Heart right ventricle (tissue), 16 donors: ENCODE measurements at regions not wholly inside any gene's neighbourhood (a gene's known extent, or its start where the extent isn't known, plus 50 kb on each side); places are given as distances from the start of the nearest gene placed in this dataset.

ENCODE experiments used
- ATAC-seq, 8 donors: fragments of 200-7000 bp; cut with Tn5 transposase; one replicate each; pipeline ENCODE4 v1.9.1; 2020; ENCODE audit warnings: mild to moderate bottlenecking in 8 of 8, moderate library complexity in 8 of 8, moderate number of reproducible peaks in 1 of 8
- DNase-seq, 2 donors: peaks; one replicate each; pipeline ENCODE4 v3.0.0-alpha.2; 2020
- H3K27ac ChIP-seq, 10 donors: fragments of 200-600 bp; sonication (generic) in 2 of 10; one replicate each; pipeline versions ENCODE4 v1.5.0 to v1.8.0; 2020 to 2022; ENCODE audit warnings: mild to moderate bottlenecking in 3 of 10
- H3K27me3 ChIP-seq, 7 donors: fragments of 200-600 bp; one replicate each; pipeline ENCODE4 v1.8.0; 2021 to 2022; ENCODE audit warnings: mild to moderate bottlenecking in 2 of 7
- H3K36me3 ChIP-seq, 9 donors: fragments of 200-600 bp; sonication (generic) in 1 of 9; one replicate each; pipeline versions ENCODE4 v1.5.0 to v1.8.0; 2020 to 2022; ENCODE audit warnings: mild to moderate bottlenecking in 2 of 9
- H3K4me1 ChIP-seq, 9 donors: fragments of 200-600 bp; sonication (generic) in 1 of 9; one replicate each; pipeline versions ENCODE4 v1.5.0 to v1.8.0; 2020 to 2022; ENCODE audit warnings: mild to moderate bottlenecking in 4 of 9
- H3K4me3 ChIP-seq, 10 donors: fragments of 200-600 bp; sonication (generic) in 2 of 10; one replicate each; pipeline versions ENCODE4 v1.5.0 to v1.8.0; 2020 to 2022; ENCODE audit warnings: mild to moderate bottlenecking in 7 of 10, moderate library complexity in 2 of 10
- H3K9me3 ChIP-seq, 11 donors: fragments of 200-600 bp in 10 of 11; sonication (generic) in 2 of 11; one replicate each; pipeline versions ENCODE4 v1.5.0 to v1.8.0; 2013 to 2022; ENCODE audit warnings: mild to moderate bottlenecking in 2 of 11, control low read depth in 1 of 11, moderate library complexity in 1 of 11
- WGBS, 2 donors: extraction: QIAGEN DNeasy Blood & Tissue Kit; methylation state at CpG; one replicate each; pipeline ENCODE4 v1.1.7; 2013; ENCODE audit warnings: inconsistent platforms in 1 of 2; 5-methylcytosine and 5-hydroxymethylcytosine counted together
- intact Hi-C, 10 donors: fragments of 100-400 bp; cut with DNase I; formaldehyde crosslinking; loops; one replicate each; pipeline versions ENCODE4 v1.11.1 to v1.14.2; 2022
- TF ChIP-seq, protein P1 (sequence below), 9 donors: fragments of 200-600 bp; sonication (generic) in 2 of 9; IDR thresholded peaks; one replicate each; pipeline versions ENCODE4 v1.5.0 to v1.8.0; 2021 to 2022; ENCODE audit warnings: antibody characterized with exemption in 9 of 9, mild to moderate bottlenecking in 5 of 9, moderate library complexity in 1 of 9
- donor health status: Arrhythmogenic right ventricular cardiomyopathy.
- donor health status: ischemic (EF 13 %, LVEDD 7.1; RV severe dilation, severe dysfunction).
- donor health status: healthy with polysubstance abuse.
- donor health status: DM: no; HTN: yes; CAD: no.
- donor health status: DM: no; HTN: no; CAD: no.
- donor health status: ischemic (EF 25% LVEDD 6.9; RV normal size, moderate dysfunction).
- donor health status: ischemic (EF 25% LVEDD 5.7; RV mildly dilated, moderate dysfunction).
- donor health status: healthy.
- donor health status: DM: yes; HTN: yes; CAD: no.
- donor health status: Ischemic cardiomyopathy.
- donor health status: ischemic (EF 35%, LVEDD 5.7; RV mildly dilated, moderate dysfunction).
- donor health status: nonischemic (EF 11% LVEDD 7.7; RV severe dilation, severe dysfunction).
- donor health status: DM: yes; HTN: yes; CAD: no.
- donor health status: PGD.
- donor health status: ischemic (EF 29% LVEDD 5.4; RV normal size, mild dysfunction).
- donor health status: nonischemic (EF 23%, LVEDD 6.1; RV moderate dilation, normal function).

GRCh38 chr21:43339668-43340067 lies 87.3 kb downstream of the SIK1 start:
- intact Hi-C loops: loop anchor here in 3 of 10 donors (5.0 to 10.0 kb wide), 3 partner anchors 37 to 315 kb away; partner anchors contain the start of genes HSF2BP (in 1 of the 3) and RRP1B (in 1 of the 3)

GRCh38 chr21:43338951-43339350 lies 88.0 kb downstream of the SIK1 start:
- H3K4me1 ChIP-seq: peaks cover 3 to 38% (median 22%) of the 10 kb centered on the region in 9 donors
- H3K9me3 ChIP-seq: no peaks in the 10 kb centered on the region
- intact Hi-C loops: no loop called here
- DNase-seq: no peak
- no peaks in the 10 kb centered on the region for H3K36me3 ChIP-seq
- TF ChIP-seq, protein P1, sequence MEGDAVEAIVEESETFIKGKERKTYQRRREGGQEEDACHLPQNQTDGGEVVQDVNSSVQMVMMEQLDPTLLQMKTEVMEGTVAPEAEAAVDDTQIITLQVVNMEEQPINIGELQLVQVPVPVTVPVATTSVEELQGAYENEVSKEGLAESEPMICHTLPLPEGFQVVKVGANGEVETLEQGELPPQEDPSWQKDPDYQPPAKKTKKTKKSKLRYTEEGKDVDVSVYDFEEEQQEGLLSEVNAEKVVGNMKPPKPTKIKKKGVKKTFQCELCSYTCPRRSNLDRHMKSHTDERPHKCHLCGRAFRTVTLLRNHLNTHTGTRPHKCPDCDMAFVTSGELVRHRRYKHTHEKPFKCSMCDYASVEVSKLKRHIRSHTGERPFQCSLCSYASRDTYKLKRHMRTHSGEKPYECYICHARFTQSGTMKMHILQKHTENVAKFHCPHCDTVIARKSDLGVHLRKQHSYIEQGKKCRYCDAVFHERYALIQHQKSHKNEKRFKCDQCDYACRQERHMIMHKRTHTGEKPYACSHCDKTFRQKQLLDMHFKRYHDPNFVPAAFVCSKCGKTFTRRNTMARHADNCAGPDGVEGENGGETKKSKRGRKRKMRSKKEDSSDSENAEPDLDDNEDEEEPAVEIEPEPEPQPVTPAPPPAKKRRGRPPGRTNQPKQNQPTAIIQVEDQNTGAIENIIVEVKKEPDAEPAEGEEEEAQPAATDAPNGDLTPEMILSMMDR (IDR thresholded peaks at IDR 0.05): no peak
- peak overlapping the region in 4 of 10 donors; percentile 25 to 50 (median 36) for H3K27ac ChIP-seq
- ATAC-seq: peak in 6 of 8 donors; percentile 34 to 68 (median 40)
- H3K27me3 ChIP-seq: no peaks in the 10 kb centered on the region
- WGBS, 2 donors: 53 to 66% methylated on average over 5 of the region's 5 CpGs
- no peak overlapping the region for H3K4me3 ChIP-seq

More at GRCh38 chr21:43339668-43340067, 87.3 kb downstream of the SIK1 start:
- no peaks in the 10 kb centered on the region for H3K9me3 ChIP-seq
- peak in 7 of 8 donors; percentile 12 to 76 (median 53) for ATAC-seq
- 58 to 71% methylated on average over 16 of the region's 16 CpGs for WGBS, 2 donors
- H3K27me3 ChIP-seq: no peaks in the 10 kb centered on the region
- peak; percentile 47 to 53 for DNase-seq
- peaks cover 0 to 34% (median 19%) of the 10 kb centered on the region in 9 donors for H3K4me1 ChIP-seq
- TF ChIP-seq, protein P1 (IDR thresholded peaks at IDR 0.05): no peak
- H3K27ac ChIP-seq: peak overlapping the region in 5 of 10 donors; percentile 9 to 50 (median 35)
- no peak overlapping the region for H3K4me3 ChIP-seq
- no peaks in the 10 kb centered on the region for H3K36me3 ChIP-seq

- Histone ChIP-seq H3K36me3 (no peaks in the 10 kb centered on the region), H3K4me1 (peaks cover 9 to 46% (median 30%) of the 10 kb centered on the region in 9 donors), H3K27ac (no peak overlapping the region), H3K27me3 (no peaks in the 10 kb centered on the region), H3K4me3 (no peak overlapping the region), H3K9me3 (no peaks in the 10 kb centered on the region)
- ATAC-seq (no peak), DNase-seq (no peak)
- WGBS, 2 donors: 86 to 93% methylated on average over 18 of the region's 18 CpGs
- TF ChIP-seq, protein P1 (IDR thresholded peaks at IDR 0.05): no peak
- intact Hi-C loops: no loop called here
These were observed 88.9 kb downstream of the SIK1 start for GRCh38 chr21:43337901-43338655.

GRCh38 chr21:43335119-43335518 lies 91.8 kb downstream of the SIK1 start:
- WGBS, 2 donors: 94 to 95% methylated on average over 10 of the region's 10 CpGs
- intact Hi-C loops: no loop called here
- no peak overlapping the region for H3K27ac ChIP-seq
- no peaks in the 10 kb centered on the region for H3K27me3 ChIP-seq
- DNase-seq: no peak
- peaks cover 4 to 40% (median 28%) of the 10 kb centered on the region in 9 donors for H3K4me1 ChIP-seq
- no peak for ATAC-seq
- TF ChIP-seq, protein P1 (IDR thresholded peaks at IDR 0.05): no peak
- H3K36me3 ChIP-seq: no peaks in the 10 kb centered on the region
- no peaks in the 10 kb centered on the region for H3K9me3 ChIP-seq
- no peak overlapping the region for H3K4me3 ChIP-seq
